Stimulated activated naive CD8-positive, alpha-beta T cell treated with anti-CD3 and anti-CD28 coated beads, Interleukin-15, Interleukin-2, amounts not matched to agents 100 U/mL and 50 U/mL, for 24 hours (primary cell): ENCODE measurements at regions not wholly inside any gene's neighbourhood (a gene's known extent, or its start where the extent isn't known, plus 50 kb on each side); places are given as distances from the start of the nearest gene placed in this dataset.
"Not testable (repeated sequence)": the region's sequence is repeated elsewhere in the genome, so short reads cannot be mapped to it uniquely, and the experiment has no call there.

Source experiments
- ATAC-seq: fragments of 150-1000 bp; cut with Tn5 transposase; one replicate; pipeline ENCODE4 v1.10.0; 2021
- DNase-seq: peaks from one replicate; pipeline ENCODE4 v3.0.0; 2021

GRCh38 chr14:97143011-97143410 lies 345.8 kb downstream of the VRK1 start:
- no peak for DNase-seq
- no peak for ATAC-seq

GRCh38 chr14:97143456-97143855 lies 346.3 kb downstream of the VRK1 start:
- ATAC-seq (no peak), DNase-seq (no peak)

GRCh38 chr14:97148021-97148420 lies 350.8 kb downstream of the VRK1 start:
- not testable (repeated sequence) for DNase-seq

GRCh38 chr14:97149775-97150174 lies 352.6 kb downstream of the VRK1 start:
- ATAC-seq (no peak), DNase-seq (no peak)

More at GRCh38 chr14:97148021-97148420, 350.8 kb downstream of the VRK1 start:
- ATAC-seq, result not testable (repeated sequence)

GRCh38 chr14:97153527-97153926 lies 356.3 kb downstream of the VRK1 start:
- ATAC-seq (no peak), DNase-seq (no peak)

- no peak for DNase-seq
- ATAC-seq, result no peak
Measured at GRCh38 chr14:97155320-97155719, 358.1 kb downstream of the VRK1 start.

- DNase-seq (no peak), ATAC-seq (no peak)
Measured at GRCh38 chr14:97155814-97156213, 358.6 kb downstream of the VRK1 start.

- DNase-seq, result no peak
- ATAC-seq, result no peak
Measured at GRCh38 chr14:97156705-97157104, 359.5 kb downstream of the VRK1 start.

GRCh38 chr14:97158102-97158501 lies 360.9 kb downstream of the VRK1 start:
- DNase-seq, result no peak

GRCh38 chr14:97159124-97159523 lies 361.9 kb downstream of the VRK1 start:
- no peak for DNase-seq
- ATAC-seq, result no peak

More at GRCh38 chr14:97158102-97158501, 360.9 kb downstream of the VRK1 start:
- ATAC-seq, result no peak

GRCh38 chr14:97162621-97163020 lies 365.4 kb downstream of the VRK1 start:
- ATAC-seq (no peak), DNase-seq (no peak)

- DNase-seq (no peak), ATAC-seq (no peak)
Measured at GRCh38 chr14:97164021-97164420, 366.8 kb downstream of the VRK1 start.

- DNase-seq (no peak), ATAC-seq (no peak)
Measured at GRCh38 chr14:97166497-97166896, 369.3 kb downstream of the VRK1 start.

GRCh38 chr14:97167577-97167976 lies 370.4 kb downstream of the VRK1 start:
- not testable (repeated sequence) for ATAC-seq, DNase-seq

GRCh38 chr14:97172644-97173043 lies 375.5 kb downstream of the VRK1 start:
- DNase-seq (no peak), ATAC-seq (no peak)

- DNase-seq (peak; percentile 9), ATAC-seq (no peak)
Measured at GRCh38 chr14:97177016-97177415, 379.8 kb downstream of the VRK1 start.

GRCh38 chr14:97177635-97178034 lies 380.5 kb downstream of the VRK1 start:
- ATAC-seq, result no peak
- DNase-seq, result no peak

GRCh38 chr14:97178781-97179180 lies 381.6 kb downstream of the VRK1 start:
- ATAC-seq, result peak; percentile 71

GRCh38 chr14:97179573-97179972 lies 382.4 kb downstream of the VRK1 start:
- DNase-seq (peak; percentile 39), ATAC-seq (peak; percentile 76)

More at GRCh38 chr14:97178781-97179180, 381.6 kb downstream of the VRK1 start:
- peak; percentile 17 for DNase-seq

GRCh38 chr14:97180304-97181200 lies 383.4 kb downstream of the VRK1 start:
- ATAC-seq (no peak), DNase-seq (no peak)

- DNase-seq (no peak), ATAC-seq (no peak)
Measured at GRCh38 chr14:97185186-97185585, 388.0 kb downstream of the VRK1 start.

GRCh38 chr14:97187916-97188315 lies 390.7 kb downstream of the VRK1 start:
- no peak for ATAC-seq
- DNase-seq, result no peak

GRCh38 chr14:97196336-97196735 lies 399.2 kb downstream of the VRK1 start:
- DNase-seq, result no peak
- ATAC-seq, result no peak

- DNase-seq (no peak), ATAC-seq (no peak)
Measured at GRCh38 chr14:97198813-97199212, 401.6 kb downstream of the VRK1 start.
